ENCODE measurements at regions not wholly inside any gene's neighbourhood (a gene's known extent, or its start where the extent isn't known, plus 50 kb on each side); places are given as distances from the start of the nearest gene placed in this dataset.

GRCh38 chr7:10316488-10316887 is 657.2 kb upstream of the PHF14 start:
- Mint-ChIP-seq H3K4me3 (no peak overlapping the region), H3K27ac (no peak overlapping the region), H3K36me3 (no peaks in the 10 kb centered on the region), H3K27me3 (no peaks in the 10 kb centered on the region), H3K9me3 (peaks cover 4 to 13% (median 10%) of the 10 kb centered on the region in 3 donors), H3K4me1 (no peaks in the 10 kb centered on the region)
- Histone ChIP-seq H3K9me3 (no peaks in the 10 kb centered on the region), H3K27ac (ENCODE audit: low read length) (no peak overlapping the region), H3K4me3 (ENCODE audit: control insufficient read depth in 1 of 2, extremely low read depth in 1 of 2, low read length in 1 of 2) (no peak overlapping the region), H3K4me1 (ENCODE audit: control insufficient read depth in 1 of 2, extremely low read depth in 1 of 2, insufficient read depth in 2 of 2, low read length in 2 of 2) (no peaks in the 10 kb centered on the region), H3K36me3 (ENCODE audit: control insufficient read depth in 2 of 2, extremely low read depth in 1 of 2, insufficient read depth in 1 of 2, low read length in 1 of 2) (no peaks in the 10 kb centered on the region), H3K27me3 (replicated peaks in 1 of 2; ENCODE audit: control insufficient read depth in 2 of 2, extremely low read depth in 1 of 2, insufficient read depth in 2 of 2, low read length in 1 of 2) (no peaks in the 10 kb centered on the region)
- POLR2A ChIA-PET = no interaction called here
- WGBS (ENCODE audit: insufficient coverage) = no CpG with 5 or more reads among the region's 1 CpG
- ATAC-seq (replicated peaks in 1 of 4) (no peak), DNase-seq (no peak)
- CTCF ChIA-PET = no interaction called here

GRCh38 chr7:10325395-10325794 is 648.3 kb upstream of the PHF14 start:
- H3K4me1 Mint-ChIP-seq = no peaks in the 10 kb centered on the region
- Histone ChIP-seq H3K36me3 (ENCODE audit: control insufficient read depth in 2 of 2, extremely low read depth in 1 of 2, insufficient read depth in 1 of 2, low read length in 1 of 2) (no peaks in the 10 kb centered on the region), H3K9me3 (no peaks in the 10 kb centered on the region), H3K4me1 (ENCODE audit: control insufficient read depth in 1 of 2, extremely low read depth in 1 of 2, insufficient read depth in 2 of 2, low read length in 2 of 2) (no peaks in the 10 kb centered on the region), H3K27me3 (replicated peaks in 1 of 2; ENCODE audit: control insufficient read depth in 2 of 2, extremely low read depth in 1 of 2, insufficient read depth in 2 of 2, low read length in 1 of 2) (no peaks in the 10 kb centered on the region), H3K27ac (ENCODE audit: low read length) (no peak overlapping the region), H3K4me3 (ENCODE audit: control insufficient read depth in 1 of 2, extremely low read depth in 1 of 2, low read length in 1 of 2) (no peak overlapping the region)
- DNase-seq (no peak), ATAC-seq (replicated peaks in 1 of 4) (no peak)
- H3K36me3 Mint-ChIP-seq = no peaks in the 10 kb centered on the region
- no peak overlapping the region for H3K4me3 Mint-ChIP-seq
- no peaks in the 10 kb centered on the region for H3K27me3 Mint-ChIP-seq
- ChIA-PET CTCF (no interaction called here), POLR2A (no interaction called here)
- no CpG with 5 or more reads among the region's 2 CpGs for WGBS (ENCODE audit: insufficient coverage)
- H3K27ac Mint-ChIP-seq = no peak overlapping the region
- H3K9me3 Mint-ChIP-seq = peaks cover 0 to 20% (median 5%) of the 10 kb centered on the region in 3 donors

- no peak for DNase-seq
- Histone ChIP-seq H3K27me3 (replicated peaks in 1 of 2; ENCODE audit: control insufficient read depth in 2 of 2, extremely low read depth in 1 of 2, insufficient read depth in 2 of 2, low read length in 1 of 2) (no peaks in the 10 kb centered on the region), H3K27ac (ENCODE audit: low read length) (no peak overlapping the region), H3K4me3 (ENCODE audit: control insufficient read depth in 1 of 2, extremely low read depth in 1 of 2, low read length in 1 of 2) (no peak overlapping the region), H3K4me1 (ENCODE audit: control insufficient read depth in 1 of 2, extremely low read depth in 1 of 2, insufficient read depth in 2 of 2, low read length in 2 of 2) (no peaks in the 10 kb centered on the region), H3K9me3 (no peaks in the 10 kb centered on the region), H3K36me3 (ENCODE audit: control insufficient read depth in 2 of 2, extremely low read depth in 1 of 2, insufficient read depth in 1 of 2, low read length in 1 of 2) (no peaks in the 10 kb centered on the region)
- whole genome bisulfite sequencing (ENCODE audit: insufficient coverage) = no CpG with 5 or more reads among the region's 2 CpGs
- Mint-ChIP-seq H3K4me3 (no peak overlapping the region), H3K36me3 (no peaks in the 10 kb centered on the region), H3K9me3 (peaks cover 2 to 6% (median 4%) of the 10 kb centered on the region in 3 donors), H3K27ac (no peak overlapping the region), H3K4me1 (no peaks in the 10 kb centered on the region), H3K27me3 (no peaks in the 10 kb centered on the region)
- no peak for ATAC-seq (replicated peaks in 1 of 4)
- POLR2A ChIA-PET = no interaction called here
- CTCF ChIA-PET = no interaction called here
Measured at GRCh38 chr7:10343108-10343507, 630.6 kb upstream of the PHF14 start.

GRCh38 chr7:10346032-10346431 is 627.6 kb upstream of the PHF14 start:
- H3K9me3 Mint-ChIP-seq = peaks cover 0 to 2% (median 0%) of the 10 kb centered on the region in 3 donors
- H3K36me3 Mint-ChIP-seq = no peaks in the 10 kb centered on the region
- Histone ChIP-seq H3K9me3 (no peaks in the 10 kb centered on the region), H3K27me3 (replicated peaks in 1 of 2; ENCODE audit: control insufficient read depth in 2 of 2, extremely low read depth in 1 of 2, insufficient read depth in 2 of 2, low read length in 1 of 2) (no peaks in the 10 kb centered on the region), H3K27ac (ENCODE audit: low read length) (no peak overlapping the region), H3K4me1 (ENCODE audit: control insufficient read depth in 1 of 2, extremely low read depth in 1 of 2, insufficient read depth in 2 of 2, low read length in 2 of 2) (no peaks in the 10 kb centered on the region), H3K36me3 (ENCODE audit: control insufficient read depth in 2 of 2, extremely low read depth in 1 of 2, insufficient read depth in 1 of 2, low read length in 1 of 2) (no peaks in the 10 kb centered on the region), H3K4me3 (ENCODE audit: control insufficient read depth in 1 of 2, extremely low read depth in 1 of 2, low read length in 1 of 2) (no peak overlapping the region)
- H3K4me3 Mint-ChIP-seq = no peak overlapping the region
- CTCF ChIA-PET = no interaction called here
- H3K4me1 Mint-ChIP-seq = no peaks in the 10 kb centered on the region
- POLR2A ChIA-PET = no interaction called here
- H3K27ac Mint-ChIP-seq = no peak overlapping the region
- DNase-seq (no peak), ATAC-seq (replicated peaks in 1 of 4) (no peak)
- no CpG with 5 or more reads among the region's 1 CpG for WGBS (ENCODE audit: insufficient coverage)
- H3K27me3 Mint-ChIP-seq = no peaks in the 10 kb centered on the region

- WGBS (ENCODE audit: insufficient coverage) = 29% methylated on average over 1 of the region's 2 CpGs
- no peak for ATAC-seq (replicated peaks in 1 of 4)
- no peaks in the 10 kb centered on the region for H3K9me3 ChIP-seq
Measured at GRCh38 chr7:10355816-10356215, 617.9 kb upstream of the PHF14 start.

GRCh38 chr7:10360050-10360449 is 613.6 kb upstream of the PHF14 start:
- H3K36me3 ChIP-seq (ENCODE audit: control insufficient read depth in 2 of 2, extremely low read depth in 1 of 2, insufficient read depth in 1 of 2, low read length in 1 of 2) = no peaks in the 10 kb centered on the region
- H3K9me3 ChIP-seq = no peaks in the 10 kb centered on the region
- H3K36me3 Mint-ChIP-seq = no peaks in the 10 kb centered on the region
- H3K4me3 Mint-ChIP-seq = no peak overlapping the region
- no peak overlapping the region for H3K27ac ChIP-seq (ENCODE audit: low read length)
- no peak overlapping the region for H3K4me3 ChIP-seq (ENCODE audit: control insufficient read depth in 1 of 2, extremely low read depth in 1 of 2, low read length in 1 of 2)
- 43% methylated on average over 3 of the region's 3 CpGs for WGBS (ENCODE audit: insufficient coverage)
- H3K4me1 Mint-ChIP-seq = no peaks in the 10 kb centered on the region
- H3K4me1 ChIP-seq (ENCODE audit: control insufficient read depth in 1 of 2, extremely low read depth in 1 of 2, insufficient read depth in 2 of 2, low read length in 2 of 2) = no peaks in the 10 kb centered on the region
- H3K27me3 Mint-ChIP-seq = no peaks in the 10 kb centered on the region
- ATAC-seq (replicated peaks in 1 of 4) (no peak), DNase-seq (no peak)
- no peak overlapping the region for H3K27ac Mint-ChIP-seq
- H3K27me3 ChIP-seq (replicated peaks in 1 of 2; ENCODE audit: control insufficient read depth in 2 of 2, extremely low read depth in 1 of 2, insufficient read depth in 2 of 2, low read length in 1 of 2) = no peaks in the 10 kb centered on the region
- CTCF ChIA-PET = no interaction called here
- H3K9me3 Mint-ChIP-seq = peaks cover 0 to 15% (median 12%) of the 10 kb centered on the region in 3 donors
- POLR2A ChIA-PET = no interaction called here

More at GRCh38 chr7:10355816-10356215, 617.9 kb upstream of the PHF14 start:
- Histone ChIP-seq H3K4me1 (ENCODE audit: control insufficient read depth in 1 of 2, extremely low read depth in 1 of 2, insufficient read depth in 2 of 2, low read length in 2 of 2) (no peaks in the 10 kb centered on the region), H3K36me3 (ENCODE audit: control insufficient read depth in 2 of 2, extremely low read depth in 1 of 2, insufficient read depth in 1 of 2, low read length in 1 of 2) (no peaks in the 10 kb centered on the region), H3K27ac (ENCODE audit: low read length) (no peak overlapping the region), H3K27me3 (replicated peaks in 1 of 2; ENCODE audit: control insufficient read depth in 2 of 2, extremely low read depth in 1 of 2, insufficient read depth in 2 of 2, low read length in 1 of 2) (no peaks in the 10 kb centered on the region), H3K4me3 (ENCODE audit: control insufficient read depth in 1 of 2, extremely low read depth in 1 of 2, low read length in 1 of 2) (no peak overlapping the region)
- Mint-ChIP-seq H3K4me1 (no peaks in the 10 kb centered on the region), H3K4me3 (no peak overlapping the region), H3K9me3 (peaks cover 0 to 18% (median 11%) of the 10 kb centered on the region in 3 donors), H3K27me3 (no peaks in the 10 kb centered on the region), H3K27ac (no peak overlapping the region), H3K36me3 (no peaks in the 10 kb centered on the region)
- POLR2A ChIA-PET = no interaction called here
- DNase-seq = no peak
- CTCF ChIA-PET = no interaction called here

- CTCF ChIA-PET = no interaction called here
- Mint-ChIP-seq H3K4me1 (no peaks in the 10 kb centered on the region), H3K27me3 (no peaks in the 10 kb centered on the region), H3K27ac (no peak overlapping the region), H3K4me3 (no peak overlapping the region), H3K9me3 (peaks cover 17 to 31% (median 26%) of the 10 kb centered on the region in 3 donors), H3K36me3 (no peaks in the 10 kb centered on the region)
- POLR2A ChIA-PET = no interaction called here
- H3K27me3 ChIP-seq (replicated peaks in 1 of 2; ENCODE audit: control insufficient read depth in 2 of 2, extremely low read depth in 1 of 2, insufficient read depth in 2 of 2, low read length in 1 of 2) = no peaks in the 10 kb centered on the region
- no peak overlapping the region for H3K4me3 ChIP-seq (ENCODE audit: control insufficient read depth in 1 of 2, extremely low read depth in 1 of 2, low read length in 1 of 2)
- ATAC-seq (replicated peaks in 1 of 4) (no peak), DNase-seq (no peak)
- H3K9me3 ChIP-seq = no peaks in the 10 kb centered on the region
- no peaks in the 10 kb centered on the region for H3K36me3 ChIP-seq (ENCODE audit: control insufficient read depth in 2 of 2, extremely low read depth in 1 of 2, insufficient read depth in 1 of 2, low read length in 1 of 2)
- H3K27ac ChIP-seq (ENCODE audit: low read length) = no peak overlapping the region
- H3K4me1 ChIP-seq (ENCODE audit: control insufficient read depth in 1 of 2, extremely low read depth in 1 of 2, insufficient read depth in 2 of 2, low read length in 2 of 2) = no peaks in the 10 kb centered on the region
Measured at GRCh38 chr7:10401793-10402192, 571.9 kb upstream of the PHF14 start.

Data from T-cell (primary cell).